HG02840 (cell line): ENCODE measurements at regions not wholly inside any gene's neighbourhood (a gene's known extent, or its start where the extent isn't known, plus 50 kb on each side); places are given as distances from the start of the nearest gene placed in this dataset.

Source experiments
- ATAC-seq: cut with Tn5 transposase; IDR thresholded peaks from one replicate; pipeline ENCODE4 v1.9.1; 2021; ENCODE audit warnings: mild to moderate bottlenecking, moderate library complexity, moderate number of reproducible peaks; ENCODE audit not compliant: unreplicated experiment, low FRiP score

DNA sequence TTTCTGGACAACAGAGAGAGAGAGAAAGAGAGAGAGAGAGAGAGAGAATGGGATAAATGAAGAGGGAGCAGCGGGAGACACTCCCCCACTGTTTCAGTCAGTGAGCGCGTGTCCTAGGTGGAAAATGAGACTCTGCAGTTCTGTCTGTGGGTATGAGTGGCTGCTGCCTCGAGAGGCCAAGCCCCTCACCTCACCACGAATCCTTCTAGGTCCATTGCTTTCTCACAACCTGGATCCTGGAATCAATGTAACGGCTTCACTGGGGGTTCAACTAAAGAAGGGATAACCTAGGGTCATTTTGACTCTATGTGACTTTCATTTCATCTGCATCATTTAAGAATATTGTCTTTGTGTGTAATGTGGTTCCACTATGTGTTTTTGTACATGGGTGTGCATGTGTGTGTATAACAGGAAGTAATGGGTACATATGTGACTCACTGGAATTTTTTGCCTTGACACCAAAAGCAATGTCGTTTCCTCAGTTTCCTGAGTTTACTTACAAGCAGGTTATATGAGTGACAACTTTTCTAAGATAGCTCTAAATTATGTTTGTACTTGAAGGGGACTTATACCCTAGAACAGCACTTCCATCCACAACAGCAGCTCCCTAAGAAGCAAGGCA lies 221.4 kb upstream of the TRIB2 start:
- ATAC-seq, result no peak

GRCh38 chr2:12498286-12498685 lies 218.4 kb upstream of the TRIB2 start:
- ATAC-seq, result no peak

DNA sequence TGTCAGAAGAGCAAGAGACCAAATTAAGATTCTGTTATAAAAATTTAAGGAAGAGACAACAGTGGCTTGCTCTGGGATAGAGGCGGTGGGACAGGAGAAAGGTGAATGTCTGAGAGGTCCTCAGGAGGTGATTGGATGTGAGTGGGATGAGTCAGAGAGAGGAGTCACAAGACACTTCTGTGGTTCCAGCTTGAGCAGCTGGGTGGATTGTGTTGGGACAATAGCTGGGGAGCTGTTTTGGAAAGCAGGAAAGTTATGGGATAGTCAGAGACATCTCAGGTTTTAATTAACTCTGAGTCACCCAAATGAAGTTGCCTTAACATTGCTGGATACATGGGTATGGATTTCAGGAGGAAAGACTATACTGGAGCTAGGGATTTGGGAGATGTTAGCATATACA lies 218.0 kb upstream of the TRIB2 start:
- no peak for ATAC-seq

DNA sequence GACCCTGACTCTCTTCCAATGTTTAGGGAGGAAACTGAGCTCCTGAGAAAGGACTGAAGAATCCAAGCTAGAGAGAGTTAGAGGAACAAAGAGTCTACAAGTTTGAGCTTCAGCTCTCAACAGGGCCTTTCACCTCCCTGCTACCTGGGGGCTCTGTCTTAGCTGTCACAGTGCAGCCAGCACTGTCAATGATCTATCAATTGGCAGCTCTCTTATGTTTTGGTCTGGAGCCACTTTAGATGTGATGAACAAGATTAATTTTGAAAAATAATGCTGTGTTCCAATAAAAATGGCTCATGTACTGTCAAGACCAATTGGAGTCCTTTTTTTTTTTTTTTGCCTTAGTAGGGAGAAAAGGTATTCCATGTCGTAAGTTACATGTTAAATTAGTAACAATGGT lies 215.8 kb upstream of the TRIB2 start:
- no peak for ATAC-seq

DNA sequence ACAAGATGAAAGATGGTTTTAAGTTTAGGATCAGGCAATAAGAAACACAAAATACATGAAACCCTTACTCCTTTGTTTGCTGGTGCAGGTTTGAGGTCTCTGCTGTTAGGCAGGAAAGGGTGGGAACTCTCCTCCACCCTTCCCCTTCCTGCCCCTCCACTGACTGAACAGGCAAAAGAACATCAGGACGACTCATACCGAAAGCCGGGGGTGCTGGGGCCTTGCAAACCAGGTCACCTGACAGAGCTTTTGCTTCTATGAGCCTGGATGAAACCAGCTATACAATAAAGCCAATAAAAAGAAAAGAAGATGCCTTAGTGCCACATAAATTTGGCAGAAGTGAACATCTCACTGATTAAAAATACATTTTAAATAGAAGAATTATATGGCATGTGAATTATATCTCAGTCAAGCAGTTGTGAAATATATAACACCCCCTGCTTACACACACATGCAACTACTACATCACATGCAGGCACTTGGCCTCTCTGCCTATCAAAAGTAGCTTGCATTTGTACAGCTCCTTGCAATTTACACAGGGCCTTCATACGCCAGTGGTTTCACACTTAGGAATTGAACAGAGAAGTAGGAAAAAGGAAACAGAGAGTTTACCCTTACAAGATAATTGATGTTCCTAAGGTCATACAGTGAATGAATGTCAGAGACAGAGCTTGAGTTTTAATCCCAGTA lies 215.1 kb upstream of the TRIB2 start:
- peak; percentile 88 for ATAC-seq

DNA sequence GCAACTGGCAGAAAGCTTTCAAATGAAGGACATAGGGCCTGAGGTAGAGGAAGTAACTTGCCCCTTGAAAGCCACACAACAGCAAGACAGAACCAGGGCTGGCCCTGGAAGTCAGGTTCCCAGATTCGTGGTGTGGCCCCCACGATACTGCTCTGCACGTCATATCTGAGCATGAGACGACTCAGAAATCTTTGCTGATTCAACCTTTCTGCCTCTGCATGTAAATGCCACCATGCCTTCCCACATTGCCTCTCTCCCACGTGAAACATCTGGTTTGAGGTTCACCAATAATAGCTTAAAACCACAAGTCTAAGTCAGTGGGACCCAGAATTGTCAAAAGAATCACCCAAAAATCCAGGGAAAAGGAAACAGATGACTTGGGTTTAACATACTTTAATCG lies 214.0 kb upstream of the TRIB2 start:
- no peak for ATAC-seq

- no peak for ATAC-seq
Observed at GRCh38 chr2:12504443-12504842, 212.3 kb upstream of the TRIB2 start.

DNA sequence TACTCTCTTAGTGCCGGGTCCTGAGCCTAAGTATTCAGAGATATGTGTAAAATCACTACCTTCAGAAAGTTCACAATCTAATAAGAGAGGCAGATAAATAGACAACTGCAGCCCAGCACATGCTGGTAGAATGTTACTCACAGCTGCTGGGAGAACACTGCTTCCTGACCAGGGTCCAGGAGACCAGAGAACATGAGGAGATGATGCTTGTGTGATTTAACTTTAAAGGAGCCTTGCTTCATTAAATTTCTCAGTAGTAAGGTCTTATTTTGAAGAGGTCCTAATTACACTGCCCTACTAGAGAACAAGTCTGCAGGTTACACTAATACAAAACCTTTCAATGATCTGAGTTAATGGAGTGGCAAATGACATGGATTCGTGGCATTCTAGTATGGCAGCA lies 209.9 kb upstream of the TRIB2 start:
- ATAC-seq, result no peak

DNA sequence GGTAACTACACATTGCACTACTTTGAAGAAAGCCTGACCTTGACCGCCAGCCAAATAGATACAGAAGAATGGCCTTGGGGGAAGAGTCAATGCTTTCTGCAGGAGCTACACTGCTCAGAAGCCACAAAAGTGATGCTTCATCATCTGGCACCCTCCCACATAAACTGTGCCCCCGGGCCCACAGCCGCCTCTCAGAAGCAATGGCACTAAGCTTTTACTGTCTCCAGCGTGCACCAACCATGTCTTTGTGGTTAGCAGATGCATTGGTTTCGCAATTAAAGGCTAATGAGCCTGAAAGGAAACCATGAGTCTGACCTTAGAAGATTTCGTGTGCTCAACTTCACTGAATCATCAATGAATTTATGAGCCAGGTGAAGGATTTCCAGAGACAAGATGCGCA lies 209.4 kb upstream of the TRIB2 start:
- ATAC-seq, result peak; percentile 59

GRCh38 chr2:12510070-12510469 lies 206.7 kb upstream of the TRIB2 start:
- no peak for ATAC-seq

- ATAC-seq, result no peak
Observed at GRCh38 chr2:12513339-12513738, 203.4 kb upstream of the TRIB2 start.

GRCh38 chr2:12514168-12514567 lies 202.6 kb upstream of the TRIB2 start:
- ATAC-seq, result no peak

- ATAC-seq, result no peak
Observed at GRCh38 chr2:12514631-12515437, 201.9 kb upstream of the TRIB2 start.

DNA sequence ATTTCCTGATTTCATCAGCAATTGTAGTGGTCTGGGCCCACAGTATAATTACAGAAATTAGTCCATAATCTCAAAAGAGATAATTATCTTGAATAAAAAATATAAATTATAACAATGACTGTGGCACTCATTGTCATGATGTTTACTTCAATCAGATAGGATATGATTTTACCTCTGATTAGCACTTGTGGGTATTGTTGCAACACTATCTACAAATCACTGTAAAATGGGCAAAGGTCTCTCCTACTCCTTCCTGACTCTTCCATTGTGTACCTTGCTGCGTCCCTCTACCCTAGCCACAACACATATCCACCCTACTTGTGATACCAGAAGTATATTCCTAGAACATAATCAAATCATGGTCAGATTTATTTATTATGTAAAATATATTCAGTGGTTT lies 200.9 kb upstream of the TRIB2 start:
- no peak for ATAC-seq

DNA sequence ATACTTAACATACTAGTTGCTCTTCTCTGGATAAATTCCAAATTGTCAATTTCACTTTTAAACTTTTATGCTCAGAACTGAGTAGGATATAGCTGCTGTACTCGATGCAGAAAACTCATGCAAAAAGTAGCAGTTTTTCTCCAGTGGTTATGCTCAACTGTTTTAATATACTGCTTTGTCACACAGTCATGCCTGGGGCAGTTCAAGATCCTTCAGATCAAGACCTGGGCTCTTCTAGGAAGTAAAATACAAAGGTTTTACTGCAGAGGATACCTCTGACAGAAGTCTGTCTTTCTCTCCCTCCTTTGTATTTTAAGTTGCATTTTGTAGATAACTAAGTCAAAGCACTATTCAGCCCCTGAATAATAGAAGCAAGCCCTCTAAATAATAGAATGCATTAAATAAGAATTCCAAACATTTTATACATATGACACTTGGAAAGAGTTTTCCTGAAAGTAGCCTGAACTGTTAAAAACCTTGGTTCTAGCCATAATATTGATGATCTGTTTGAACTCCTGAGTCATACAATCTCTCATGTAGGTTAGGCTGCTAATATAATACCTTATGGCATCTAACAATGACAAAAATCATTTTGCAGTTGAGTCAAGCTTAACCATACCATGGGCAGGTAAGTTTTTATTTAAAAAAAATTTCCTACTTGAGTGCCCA lies 183.3 kb upstream of the TRIB2 start:
- ATAC-seq, result no peak

DNA sequence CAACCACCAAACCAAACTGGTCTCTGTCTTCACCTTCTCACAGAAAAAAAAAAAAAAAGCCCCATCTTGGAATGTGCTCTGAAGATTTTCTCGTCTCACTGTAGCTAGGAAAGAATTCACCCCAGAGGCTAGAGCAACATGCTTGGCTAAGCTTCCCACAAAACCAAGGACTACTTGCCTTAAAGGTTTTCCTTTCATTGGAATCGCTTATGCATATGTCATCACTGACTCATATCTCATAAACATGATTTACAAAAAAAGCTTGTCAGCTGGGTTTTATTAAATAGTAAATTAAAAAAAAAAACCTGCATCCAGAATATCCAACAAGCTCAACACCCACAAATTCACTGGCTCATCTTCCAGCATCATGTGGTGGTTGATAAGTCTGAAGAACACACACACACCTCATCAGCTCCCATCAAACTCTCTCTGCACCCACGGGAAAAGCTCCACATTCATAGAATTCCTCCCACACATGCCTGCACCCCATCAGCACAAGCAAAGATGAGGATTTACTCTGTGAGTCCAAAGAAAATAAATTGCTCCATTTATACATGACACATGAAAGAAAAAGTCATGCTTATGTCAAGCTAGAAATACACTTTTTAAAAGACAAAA lies 182.0 kb upstream of the TRIB2 start:
- no peak for ATAC-seq

GRCh38 chr2:12536976-12537375 lies 179.8 kb upstream of the TRIB2 start:
- ATAC-seq, result no peak

DNA sequence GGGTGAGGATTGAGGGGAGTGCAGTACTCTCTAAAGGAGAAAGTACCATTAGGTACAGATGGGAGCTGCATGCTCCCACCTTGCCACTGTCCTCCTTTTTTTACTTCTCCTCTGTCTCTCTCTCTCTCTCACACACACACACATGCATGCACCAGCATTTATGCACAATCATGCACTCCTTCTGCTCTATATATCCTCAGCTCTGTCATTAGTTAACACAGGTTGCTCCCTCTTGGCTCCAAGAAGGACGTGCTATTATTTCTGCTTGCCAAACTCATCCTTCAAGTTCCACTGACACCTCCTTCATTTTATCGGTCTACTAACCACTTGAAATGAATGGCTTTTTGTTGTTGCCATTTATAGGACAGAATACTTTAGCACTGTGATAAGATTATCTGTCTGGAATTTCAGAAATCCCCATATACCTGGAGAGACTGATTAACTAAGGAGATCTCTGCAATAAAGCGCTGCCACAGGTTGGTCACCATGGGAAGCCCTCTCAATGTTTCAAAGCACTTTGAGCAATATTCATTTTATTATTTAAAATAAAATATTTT lies 178.5 kb upstream of the TRIB2 start:
- ATAC-seq, result no peak

- no peak for ATAC-seq
Observed at GRCh38 chr2:12539336-12539735, 177.4 kb upstream of the TRIB2 start.

DNA sequence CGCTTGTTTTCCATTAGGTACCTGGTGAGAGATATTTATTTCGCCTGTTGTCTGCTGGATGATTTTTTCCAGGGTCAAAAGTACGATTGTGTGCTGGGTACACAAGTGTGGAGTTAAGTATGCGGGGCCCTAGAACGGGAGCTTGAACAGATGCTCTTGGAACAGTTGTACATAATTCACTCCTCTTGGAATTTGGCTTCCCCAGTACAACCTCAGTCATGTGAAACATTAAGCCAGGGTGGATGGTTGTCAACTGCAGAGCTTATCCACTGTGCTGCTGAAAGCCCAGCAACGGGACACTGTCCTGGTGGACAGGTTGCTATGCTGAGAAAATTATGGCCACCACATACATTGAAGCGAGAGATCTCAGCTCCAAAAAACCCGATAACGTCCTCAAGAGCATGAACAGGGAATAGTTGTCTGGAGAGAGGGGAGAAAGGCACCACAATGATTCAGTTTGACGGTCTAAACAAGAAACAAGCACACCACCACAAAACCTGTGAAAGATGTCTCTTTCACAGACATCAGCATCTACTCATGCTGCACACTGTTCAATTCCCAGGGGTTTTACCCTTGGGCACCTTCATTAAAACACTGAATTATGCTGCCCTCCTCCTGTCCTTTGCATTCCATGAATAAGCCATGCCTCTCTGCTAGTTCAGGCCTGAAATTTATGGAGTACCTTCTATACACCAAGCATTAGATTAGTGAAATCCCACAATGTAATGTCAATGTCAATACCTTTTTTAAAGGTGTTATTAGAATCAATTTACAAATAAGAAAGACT lies 176.8 kb upstream of the TRIB2 start:
- no peak for ATAC-seq
